ENCODE measurements at regions not wholly inside any gene's neighbourhood (a gene's known extent, or its start where the extent isn't known, plus 50 kb on each side); places are given as distances from the start of the nearest gene placed in this dataset.

DNA sequence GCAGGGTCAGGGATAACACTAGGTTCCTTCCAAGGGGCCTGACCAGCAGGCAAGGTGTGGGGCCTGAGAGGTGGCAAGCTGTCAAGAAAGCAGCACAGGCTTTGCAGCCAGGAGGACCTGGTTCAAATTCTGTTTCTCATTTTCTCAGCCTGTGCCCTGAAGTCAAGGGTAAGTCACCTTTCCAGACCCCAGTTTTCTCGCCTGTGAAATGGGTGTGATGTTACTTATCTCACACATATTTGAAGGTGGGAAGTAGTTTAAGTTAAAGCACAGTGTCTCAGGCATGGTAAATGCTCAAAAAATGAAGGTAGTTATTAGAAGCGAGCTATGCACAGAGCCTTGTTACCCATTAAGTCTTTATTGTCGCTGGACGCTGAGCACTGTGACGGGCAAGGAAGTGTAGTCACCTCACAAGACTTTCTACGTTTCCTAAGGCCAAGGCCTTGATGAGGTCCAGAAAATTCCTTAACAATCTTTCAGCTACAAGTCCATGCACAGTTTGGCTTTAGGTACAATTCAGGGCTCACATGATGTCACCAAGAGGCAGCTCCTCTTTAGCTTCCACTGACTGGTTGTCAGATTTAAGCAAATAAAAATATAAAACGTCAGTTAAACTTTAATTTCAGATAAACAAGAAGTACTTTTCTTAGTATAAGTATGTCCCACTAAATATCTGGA lies 522.6 kb upstream of the PROK2 start:
- H3K9me3 ChIP-seq (ENCODE audit: control insufficient read depth, low read length): no peaks in the 10 kb centered on the region
- H3K27ac ChIP-seq (ENCODE audit: low read depth, low read length, severe bottlenecking): no peak overlapping the region
- WGBS, 2 experiments (ENCODE audit: insufficient coverage in 2 of 2): 87 to 89% methylated on average over 5 of the region's 7 CpGs
- H3K4me1 ChIP-seq (ENCODE audit: control insufficient read depth, insufficient read depth, low read length, poor library complexity, severe bottlenecking): peaks cover 18% of the 10 kb centered on the region
- H3K36me3 ChIP-seq (ENCODE audit: control insufficient read depth, insufficient read depth, low read length): no peaks in the 10 kb centered on the region
- H3K4me3 ChIP-seq (ENCODE audit: extremely low read depth, insufficient read depth, low read length, poor library complexity, severe bottlenecking): no peak overlapping the region

- H3K9me3 ChIP-seq (ENCODE audit: control insufficient read depth, low read length): no peaks in the 10 kb centered on the region
- H3K4me3 ChIP-seq (ENCODE audit: extremely low read depth, insufficient read depth, low read length, poor library complexity, severe bottlenecking): no peak overlapping the region
- no peaks in the 10 kb centered on the region for H3K36me3 ChIP-seq (ENCODE audit: control insufficient read depth, insufficient read depth, low read length)
- WGBS, 2 experiments (ENCODE audit: insufficient coverage in 2 of 2): 51 to 53% methylated on average over 7 to 9 of the region's 9 CpGs
- H3K27ac ChIP-seq (ENCODE audit: low read depth, low read length, severe bottlenecking): no peak overlapping the region
- H3K4me1 ChIP-seq (ENCODE audit: control insufficient read depth, insufficient read depth, low read length, poor library complexity, severe bottlenecking): peaks cover 18% of the 10 kb centered on the region
Measured at GRCh38 chr3:72306800-72307341, 521.9 kb upstream of the PROK2 start.

- Histone ChIP-seq H3K27ac (ENCODE audit: low read depth, low read length, severe bottlenecking) (no peak overlapping the region), H3K4me1 (ENCODE audit: control insufficient read depth, insufficient read depth, low read length, poor library complexity, severe bottlenecking) (peaks cover 7% of the 10 kb centered on the region), H3K36me3 (ENCODE audit: control insufficient read depth, insufficient read depth, low read length) (no peaks in the 10 kb centered on the region), H3K9me3 (ENCODE audit: control insufficient read depth, low read length) (no peaks in the 10 kb centered on the region), H3K4me3 (ENCODE audit: extremely low read depth, insufficient read depth, low read length, poor library complexity, severe bottlenecking) (no peak overlapping the region)
- 8 to 12% methylated on average over 2 to 3 of the region's 7 CpGs for WGBS, 2 experiments (ENCODE audit: insufficient coverage in 2 of 2)
Measured at GRCh38 chr3:72303926-72304325, 519.0 kb upstream of the PROK2 start.

DNA sequence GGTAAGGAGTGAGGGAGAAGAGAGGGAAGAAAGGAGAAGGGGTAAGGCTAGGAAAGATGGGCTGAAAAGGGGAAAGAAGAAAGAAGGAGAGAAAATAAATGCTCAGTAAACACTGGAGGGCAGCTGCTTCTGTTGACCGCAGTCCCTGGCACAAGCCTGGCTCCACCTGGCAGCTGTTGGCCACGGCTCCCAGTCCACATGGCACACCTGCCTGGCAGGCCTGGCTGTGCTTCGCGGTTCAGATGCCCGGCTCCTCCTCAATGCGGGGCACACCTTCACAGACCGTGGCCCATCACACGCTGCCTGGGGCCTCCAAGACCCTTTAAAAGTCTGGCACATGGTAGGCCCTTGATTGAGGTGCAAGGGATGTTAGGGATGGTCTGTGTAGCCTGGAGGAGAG lies 516.8 kb upstream of the PROK2 start:
- WGBS, 2 experiments (ENCODE audit: insufficient coverage in 2 of 2): 94 to 98% methylated on average over 6 to 8 of the region's 8 CpGs
- no peak overlapping the region for H3K4me3 ChIP-seq (ENCODE audit: extremely low read depth, insufficient read depth, low read length, poor library complexity, severe bottlenecking)
- peaks cover 3% of the 10 kb centered on the region for H3K4me1 ChIP-seq (ENCODE audit: control insufficient read depth, insufficient read depth, low read length, poor library complexity, severe bottlenecking)
- no peak overlapping the region for H3K27ac ChIP-seq (ENCODE audit: low read depth, low read length, severe bottlenecking)
- H3K36me3 ChIP-seq (ENCODE audit: control insufficient read depth, insufficient read depth, low read length): no peaks in the 10 kb centered on the region
- no peaks in the 10 kb centered on the region for H3K9me3 ChIP-seq (ENCODE audit: control insufficient read depth, low read length)

GRCh38 chr3:72300621-72301020 lies 515.7 kb upstream of the PROK2 start:
- Histone ChIP-seq H3K4me3 (ENCODE audit: extremely low read depth, insufficient read depth, low read length, poor library complexity, severe bottlenecking) (no peak overlapping the region), H3K27ac (ENCODE audit: low read depth, low read length, severe bottlenecking) (no peak overlapping the region), H3K4me1 (ENCODE audit: control insufficient read depth, insufficient read depth, low read length, poor library complexity, severe bottlenecking) (peaks cover 3% of the 10 kb centered on the region), H3K9me3 (ENCODE audit: control insufficient read depth, low read length) (no peaks in the 10 kb centered on the region), H3K36me3 (ENCODE audit: control insufficient read depth, insufficient read depth, low read length) (no peaks in the 10 kb centered on the region)
- 73 to 82% methylated on average over 1 of the region's 2 CpGs for WGBS, 2 experiments (ENCODE audit: insufficient coverage in 2 of 2)

DNA sequence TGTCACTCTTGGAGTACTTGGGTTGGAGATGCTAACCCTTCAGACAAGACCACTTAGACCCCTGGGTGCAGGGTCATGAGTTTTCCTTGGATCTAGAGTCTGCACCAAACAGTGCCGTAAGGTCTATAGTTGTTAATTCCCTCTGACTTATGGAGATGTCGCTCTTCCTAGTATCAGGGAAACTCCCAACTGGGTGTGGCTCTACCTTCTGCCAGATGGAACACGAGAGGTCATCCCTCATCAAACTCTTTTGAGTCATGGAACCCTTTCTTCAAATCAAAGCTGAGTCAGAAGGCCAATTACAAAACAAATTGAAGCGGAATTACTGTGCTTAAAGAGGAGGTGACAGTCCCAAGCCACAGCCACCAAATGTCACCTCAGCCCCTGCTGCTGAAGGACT lies 514.9 kb upstream of the PROK2 start:
- H3K27ac ChIP-seq (ENCODE audit: low read depth, low read length, severe bottlenecking): no peak overlapping the region
- no peaks in the 10 kb centered on the region for H3K36me3 ChIP-seq (ENCODE audit: control insufficient read depth, insufficient read depth, low read length)
- no peaks in the 10 kb centered on the region for H3K9me3 ChIP-seq (ENCODE audit: control insufficient read depth, low read length)
- H3K4me1 ChIP-seq (ENCODE audit: control insufficient read depth, insufficient read depth, low read length, poor library complexity, severe bottlenecking): peaks cover 3% of the 10 kb centered on the region
- WGBS, 2 experiments (ENCODE audit: insufficient coverage in 2 of 2): 97 to 99% methylated on average over 4 of the region's 4 CpGs
- H3K4me3 ChIP-seq (ENCODE audit: extremely low read depth, insufficient read depth, low read length, poor library complexity, severe bottlenecking): no peak overlapping the region

- H3K4me3 ChIP-seq (ENCODE audit: extremely low read depth, insufficient read depth, low read length, poor library complexity, severe bottlenecking): no peak overlapping the region
- no peak overlapping the region for H3K27ac ChIP-seq (ENCODE audit: low read depth, low read length, severe bottlenecking)
- 78 to 87% methylated on average over 4 of the region's 6 CpGs for WGBS, 2 experiments (ENCODE audit: insufficient coverage in 2 of 2)
- H3K36me3 ChIP-seq (ENCODE audit: control insufficient read depth, insufficient read depth, low read length): no peaks in the 10 kb centered on the region
- peaks cover 3% of the 10 kb centered on the region for H3K4me1 ChIP-seq (ENCODE audit: control insufficient read depth, insufficient read depth, low read length, poor library complexity, severe bottlenecking)
- H3K9me3 ChIP-seq (ENCODE audit: control insufficient read depth, low read length): no peaks in the 10 kb centered on the region
Measured at GRCh38 chr3:72299321-72299802, 514.4 kb upstream of the PROK2 start.

GRCh38 chr3:72298201-72299152 lies 513.5 kb upstream of the PROK2 start:
- Histone ChIP-seq H3K36me3 (ENCODE audit: control insufficient read depth, insufficient read depth, low read length) (no peaks in the 10 kb centered on the region), H3K4me3 (ENCODE audit: extremely low read depth, insufficient read depth, low read length, poor library complexity, severe bottlenecking) (no peak overlapping the region), H3K27ac (ENCODE audit: low read depth, low read length, severe bottlenecking) (no peak overlapping the region), H3K4me1 (ENCODE audit: control insufficient read depth, insufficient read depth, low read length, poor library complexity, severe bottlenecking) (no peaks in the 10 kb centered on the region), H3K9me3 (ENCODE audit: control insufficient read depth, low read length) (no peaks in the 10 kb centered on the region)
- WGBS, 2 experiments (ENCODE audit: insufficient coverage in 2 of 2): 72 to 76% methylated on average over 5 to 6 of the region's 8 CpGs

- Histone ChIP-seq H3K4me3 (ENCODE audit: extremely low read depth, insufficient read depth, low read length, poor library complexity, severe bottlenecking) (no peak overlapping the region), H3K4me1 (ENCODE audit: control insufficient read depth, insufficient read depth, low read length, poor library complexity, severe bottlenecking) (no peaks in the 10 kb centered on the region), H3K9me3 (ENCODE audit: control insufficient read depth, low read length) (no peaks in the 10 kb centered on the region), H3K27ac (ENCODE audit: low read depth, low read length, severe bottlenecking) (no peak overlapping the region), H3K36me3 (ENCODE audit: control insufficient read depth, insufficient read depth, low read length) (no peaks in the 10 kb centered on the region)
- WGBS, 2 experiments (ENCODE audit: insufficient coverage in 2 of 2): no CpG with 5 or more reads among the region's 1 CpG
Measured at GRCh38 chr3:72297481-72297880, 512.5 kb upstream of the PROK2 start.

DNA sequence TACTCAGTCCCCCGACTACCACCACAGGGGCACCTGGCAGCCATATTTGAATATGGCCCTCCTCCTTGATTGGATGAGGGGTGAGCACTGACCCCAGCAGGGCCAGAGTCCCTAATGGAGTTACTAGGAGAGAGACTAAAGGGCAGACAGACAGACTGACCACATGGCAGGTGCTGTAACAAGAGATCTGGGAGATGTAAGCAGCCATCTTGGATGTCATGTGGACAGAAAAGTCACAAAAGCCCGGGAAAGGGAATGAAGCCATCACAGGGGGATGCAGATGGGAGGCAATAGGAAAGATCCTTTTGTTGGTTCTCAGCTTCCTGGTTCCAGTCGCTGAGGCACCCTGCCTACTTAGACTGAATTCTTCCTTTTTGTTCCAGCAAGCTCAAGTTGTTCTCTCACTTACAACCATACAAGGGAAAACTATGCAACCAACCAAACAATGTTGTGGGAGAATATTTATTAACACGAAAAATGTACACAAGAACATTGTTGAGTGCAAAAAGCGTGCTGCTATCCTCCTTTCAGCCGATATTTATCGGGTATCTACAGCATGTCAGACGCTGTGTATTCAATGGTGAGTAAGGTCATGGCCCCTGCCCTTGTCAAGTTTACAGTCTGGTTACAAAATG lies 511.6 kb upstream of the PROK2 start:
- H3K27ac ChIP-seq (ENCODE audit: low read depth, low read length, severe bottlenecking): no peak overlapping the region
- H3K4me3 ChIP-seq (ENCODE audit: extremely low read depth, insufficient read depth, low read length, poor library complexity, severe bottlenecking): no peak overlapping the region
- 84 to 90% methylated on average over 4 to 6 of the region's 8 CpGs for WGBS, 2 experiments (ENCODE audit: insufficient coverage in 2 of 2)
- H3K36me3 ChIP-seq (ENCODE audit: control insufficient read depth, insufficient read depth, low read length): no peaks in the 10 kb centered on the region
- H3K4me1 ChIP-seq (ENCODE audit: control insufficient read depth, insufficient read depth, low read length, poor library complexity, severe bottlenecking): no peaks in the 10 kb centered on the region
- H3K9me3 ChIP-seq (ENCODE audit: control insufficient read depth, low read length): no peaks in the 10 kb centered on the region
